ENCODE measurements at regions not wholly inside any gene's neighbourhood (a gene's known extent, or its start where the extent isn't known, plus 50 kb on each side); places are given as distances from the start of the nearest gene placed in this dataset.

DNA sequence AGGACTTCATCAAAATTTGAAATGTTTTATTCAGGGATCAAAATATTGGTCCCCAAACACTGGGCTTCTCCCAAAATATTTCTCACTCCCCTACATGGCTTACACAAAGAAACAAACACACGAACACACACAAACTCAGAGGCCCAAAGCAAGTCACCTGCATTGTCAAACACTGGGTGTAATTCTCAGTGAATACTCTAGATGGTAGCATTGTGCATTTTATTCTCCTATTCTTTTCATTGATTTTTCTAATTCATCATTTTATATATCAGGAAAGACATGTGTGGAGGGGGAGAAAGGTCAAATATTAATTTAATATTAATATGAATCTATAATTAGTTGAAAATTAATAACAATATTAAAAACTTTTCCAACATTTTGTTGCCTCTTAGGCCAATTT is 72.3 kb upstream of the TNMD start:
- peak; percentile 12 to 17 for DNase-seq (ENCODE audit: low read depth in 2 of 2)
- H3K4me3 ChIP-seq (replicated peaks in 1 of 2; ENCODE audit: low read depth in 2 of 2, low read length in 2 of 2), result no peak overlapping the region
- TF ChIP-seq, protein P1, sequence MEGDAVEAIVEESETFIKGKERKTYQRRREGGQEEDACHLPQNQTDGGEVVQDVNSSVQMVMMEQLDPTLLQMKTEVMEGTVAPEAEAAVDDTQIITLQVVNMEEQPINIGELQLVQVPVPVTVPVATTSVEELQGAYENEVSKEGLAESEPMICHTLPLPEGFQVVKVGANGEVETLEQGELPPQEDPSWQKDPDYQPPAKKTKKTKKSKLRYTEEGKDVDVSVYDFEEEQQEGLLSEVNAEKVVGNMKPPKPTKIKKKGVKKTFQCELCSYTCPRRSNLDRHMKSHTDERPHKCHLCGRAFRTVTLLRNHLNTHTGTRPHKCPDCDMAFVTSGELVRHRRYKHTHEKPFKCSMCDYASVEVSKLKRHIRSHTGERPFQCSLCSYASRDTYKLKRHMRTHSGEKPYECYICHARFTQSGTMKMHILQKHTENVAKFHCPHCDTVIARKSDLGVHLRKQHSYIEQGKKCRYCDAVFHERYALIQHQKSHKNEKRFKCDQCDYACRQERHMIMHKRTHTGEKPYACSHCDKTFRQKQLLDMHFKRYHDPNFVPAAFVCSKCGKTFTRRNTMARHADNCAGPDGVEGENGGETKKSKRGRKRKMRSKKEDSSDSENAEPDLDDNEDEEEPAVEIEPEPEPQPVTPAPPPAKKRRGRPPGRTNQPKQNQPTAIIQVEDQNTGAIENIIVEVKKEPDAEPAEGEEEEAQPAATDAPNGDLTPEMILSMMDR (IDR thresholded peaks at IDR 0.05; ENCODE audit: low read depth, low read length), result peak; percentile 37

DNA sequence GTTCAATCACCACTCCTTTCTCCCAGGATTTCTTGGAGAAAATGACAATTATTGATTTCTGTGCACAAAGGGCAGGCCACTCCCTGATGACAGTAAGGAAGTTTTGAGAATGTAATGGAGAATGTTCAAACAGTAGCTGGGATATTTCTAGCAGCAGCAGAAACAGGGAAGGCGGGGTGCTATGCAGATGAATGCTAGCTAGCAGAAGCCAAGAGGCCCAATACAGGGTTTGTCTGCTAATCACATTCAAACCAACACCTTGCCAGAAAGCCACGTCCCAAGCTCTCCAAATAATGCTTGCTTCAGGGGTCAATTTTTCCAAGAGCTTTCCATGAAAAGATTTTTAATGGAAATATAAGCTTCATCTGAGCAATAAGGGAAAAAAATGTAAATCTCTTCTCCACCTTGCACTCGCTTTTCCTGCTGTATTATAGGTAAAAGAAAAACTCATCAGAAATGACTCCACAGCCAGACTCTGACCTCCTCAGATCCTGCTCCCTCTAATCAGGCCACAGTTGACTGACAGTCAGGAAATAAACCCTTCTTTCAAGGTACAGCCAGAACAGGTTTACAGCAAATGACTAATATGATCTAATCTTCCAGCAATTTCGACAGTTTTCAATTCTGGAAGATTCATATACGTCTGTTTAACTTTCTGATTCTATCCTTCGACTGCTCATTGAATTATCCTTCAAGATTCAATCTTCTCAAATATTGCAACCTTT is 84.7 kb upstream of the PCDH19 start:
- TF ChIP-seq, protein P1 (IDR thresholded peaks at IDR 0.05; ENCODE audit: low read depth, low read length), result no peak
- DNase-seq (ENCODE audit: low read depth in 2 of 2), result no peak
- H3K4me3 ChIP-seq (replicated peaks in 1 of 2; ENCODE audit: low read depth in 2 of 2, low read length in 2 of 2), result no peak overlapping the region

DNA sequence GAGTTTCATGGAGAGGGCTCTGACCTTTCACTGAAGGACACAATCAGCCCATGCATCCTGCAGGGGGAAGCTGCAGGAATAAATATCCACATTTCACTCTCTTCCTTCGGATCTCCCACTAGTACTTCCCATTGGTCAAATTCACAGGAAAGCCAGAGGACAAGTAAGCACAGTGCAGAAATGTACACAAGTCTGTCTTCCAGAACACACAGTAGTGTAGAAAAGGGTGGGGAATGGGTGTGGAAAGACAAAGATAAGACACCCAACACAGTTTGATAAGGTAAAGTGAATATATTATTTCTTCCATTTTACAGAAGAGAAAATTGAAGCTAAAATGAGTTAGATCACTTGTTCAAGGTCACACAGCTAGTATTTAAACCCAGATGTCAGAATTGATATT is 81.1 kb upstream of the PCDH19 start:
- H3K4me3 ChIP-seq (replicated peaks in 1 of 2; ENCODE audit: low read depth in 2 of 2, low read length in 2 of 2), result no peak overlapping the region
- no peak for DNase-seq (ENCODE audit: low read depth in 2 of 2)
- TF ChIP-seq, protein P1 (IDR thresholded peaks at IDR 0.05; ENCODE audit: low read depth, low read length), result no peak

DNA sequence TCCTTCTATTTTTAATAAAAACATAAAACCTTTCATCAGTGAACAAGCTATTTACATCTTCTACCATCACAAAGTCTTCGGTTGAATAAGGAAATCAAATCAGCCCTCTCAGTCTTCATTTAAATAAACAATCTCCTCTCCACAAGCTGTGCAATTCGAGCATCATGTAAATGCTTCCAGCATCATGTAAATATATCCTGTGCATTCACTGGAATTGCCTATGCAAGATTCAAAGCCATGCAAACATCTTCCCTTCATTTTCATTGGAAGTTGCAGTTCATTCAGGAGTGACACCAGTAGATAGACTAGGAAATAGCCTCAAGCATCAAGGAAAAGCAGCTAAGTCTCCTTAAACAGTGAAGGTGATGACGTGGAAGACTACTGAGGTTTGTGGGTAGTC is 77.7 kb upstream of the PCDH19 start:
- no peak overlapping the region for H3K4me3 ChIP-seq (replicated peaks in 1 of 2; ENCODE audit: low read depth in 2 of 2, low read length in 2 of 2)
- TF ChIP-seq, protein P1 (IDR thresholded peaks at IDR 0.05; ENCODE audit: low read depth, low read length), result no peak
- DNase-seq (ENCODE audit: low read depth in 2 of 2), result no peak

DNA sequence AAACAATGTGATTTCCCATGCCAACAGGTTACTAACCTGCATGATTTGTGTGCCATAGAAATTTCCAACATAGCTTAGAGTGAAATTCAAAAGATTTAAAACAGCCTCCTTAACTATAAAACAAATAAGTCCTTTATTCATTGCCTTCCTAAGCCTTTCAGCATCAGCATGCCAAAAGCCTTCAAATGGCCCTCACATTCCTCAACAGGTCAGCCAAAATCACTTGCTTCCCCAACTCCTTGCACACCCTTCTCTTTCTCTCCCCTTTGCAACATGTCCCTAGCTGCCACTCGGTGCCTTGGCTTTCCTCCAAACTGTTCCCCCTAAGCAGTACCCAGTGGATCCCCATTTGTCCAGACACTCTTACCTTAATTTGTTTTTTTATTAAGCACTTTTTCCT is 74.9 kb upstream of the PCDH19 start:
- no peak for DNase-seq (ENCODE audit: low read depth in 2 of 2)
- TF ChIP-seq, protein P1 (IDR thresholded peaks at IDR 0.05; ENCODE audit: low read depth, low read length), result no peak
- H3K4me3 ChIP-seq (replicated peaks in 1 of 2; ENCODE audit: low read depth in 2 of 2, low read length in 2 of 2), result no peak overlapping the region

DNA sequence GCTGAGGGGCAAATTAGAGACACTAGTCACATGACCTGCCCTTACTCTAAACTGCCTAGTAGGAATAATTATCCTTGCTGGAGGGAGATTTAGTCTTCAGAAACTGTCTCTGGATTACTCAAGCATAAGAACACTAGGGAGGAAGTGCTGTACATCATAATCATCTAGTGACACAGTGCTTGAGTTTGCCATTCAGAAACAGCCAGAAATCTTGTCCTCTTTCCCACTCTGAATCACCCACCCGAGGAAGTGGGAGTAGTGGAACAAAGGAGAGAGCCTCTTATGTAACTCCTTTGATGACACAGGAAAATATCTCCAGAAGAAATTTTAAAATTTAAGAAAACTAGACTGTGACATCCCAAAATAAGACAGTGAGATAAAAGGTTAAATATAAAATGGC is 69.3 kb upstream of the PCDH19 start:
- DNase-seq (ENCODE audit: low read depth in 2 of 2), result peak in 1 of 2 donors; percentile 5
- TF ChIP-seq, protein P1 (IDR thresholded peaks at IDR 0.05; ENCODE audit: low read depth, low read length), result no peak
- H3K4me3 ChIP-seq (replicated peaks in 1 of 2; ENCODE audit: low read depth in 2 of 2, low read length in 2 of 2), result no peak overlapping the region

All from cardiac fibroblast (primary cell).